ENCODE measurements at regions not wholly inside any gene's neighbourhood (a gene's known extent, or its start where the extent isn't known, plus 50 kb on each side); places are given as distances from the start of the nearest gene placed in this dataset.

GRCh38 chr18:10205151-10205550 lies 249.3 kb upstream of the APCDD1 start:
- DNase-seq: no peak
- Histone ChIP-seq H3K14ac (ENCODE audit: insufficient read depth, low read length) (no peak overlapping the region), H3K4ac (ENCODE audit: low read depth, low read length) (no peak overlapping the region), H4K5ac (ENCODE audit: insufficient read length, low read depth, low read length) (no peak overlapping the region), H2AFZ (ENCODE audit: low read length) (no peak overlapping the region), H3K4me1 (ENCODE audit: insufficient read depth, low read length) (peaks cover 3% of the 10 kb centered on the region; the same call in 1 of the 2 replicates), H2AK5ac (ENCODE audit: insufficient read length, low read length) (no peak overlapping the region), H3T11ph (ENCODE audit: low read length) (no peak overlapping the region), H3K9ac (ENCODE audit: extremely low read depth, insufficient read length, low read length) (no peak overlapping the region), H3K27me3 (ENCODE audit: insufficient read depth, low read length) (no peaks in the 10 kb centered on the region), H3K23me2 (ENCODE audit: insufficient read length, low read depth, low read length, poor library complexity, severe bottlenecking) (no peaks in the 10 kb centered on the region), H2BK120ac (ENCODE audit: low read depth, low read length, poor library complexity, severe bottlenecking) (no peak overlapping the region), H4K91ac (ENCODE audit: insufficient read length, low read depth, low read length) (no peak overlapping the region), H2BK5ac (ENCODE audit: insufficient read length, low read length) (no peak overlapping the region), H2BK15ac (ENCODE audit: low read depth, low read length) (no peak overlapping the region), H2BK20ac (ENCODE audit: low read depth, low read length, poor library complexity, severe bottlenecking) (no peak overlapping the region), H4K20me1 (ENCODE audit: control insufficient read depth, insufficient read depth, insufficient read length) (no peaks in the 10 kb centered on the region), H3K27ac (ENCODE audit: insufficient read length, low read depth, low read length) (no peak overlapping the region), H3K23ac (ENCODE audit: insufficient read length, low read depth, low read length) (no peak overlapping the region), H3K4me2 (ENCODE audit: insufficient read depth, insufficient read length, low read length) (no peak overlapping the region), H3K18ac (ENCODE audit: insufficient read length, low read depth, low read length) (no peak overlapping the region), H2BK12ac (ENCODE audit: insufficient read length, low read depth, low read length) (no peak overlapping the region), H3K79me1 (ENCODE audit: insufficient read depth, low read depth, low read length, poor library complexity, severe bottlenecking) (no peaks in the 10 kb centered on the region), H3K56ac (ENCODE audit: insufficient read length, low read depth, low read length) (no peak overlapping the region), H3K9me3 (ENCODE audit: control insufficient read depth, low read depth, low read length) (no peaks in the 10 kb centered on the region), H3K79me2 (ENCODE audit: insufficient read depth, low read length) (no peaks in the 10 kb centered on the region), H4K8ac (replicated peaks; ENCODE audit: insufficient read length, low read depth, low read length) (no peak overlapping the region)
- no peak overlapping the region for H3K4me3 Mint-ChIP-seq
- peaks cover 22 to 29% of the 10 kb centered on the region in 2 experiments for H3K4me1 Mint-ChIP-seq
- no peaks in the 10 kb centered on the region for H3K36me3 Mint-ChIP-seq (ENCODE audit: insufficient read depth in 1 of 3, low read depth in 3 of 3)
- whole genome bisulfite sequencing (ENCODE audit: extremely low coverage, insufficient read length, low lambda C conversion rate): no CpG with 5 or more reads among the region's 9 CpGs
- H3K9me3 Mint-ChIP-seq: no peaks in the 10 kb centered on the region; a peak in 2 of 5 replicates
- no peak for TF ChIP-seq CTCF (conservative IDR thresholded peaks at IDR 0.05)
- no peaks in the 10 kb centered on the region; the same call in 1 of the 2 replicates for H3K27me3 Mint-ChIP-seq (ENCODE audit: low read depth)
- H3K27ac Mint-ChIP-seq: no peak overlapping the region

Measured in H9 (cell line).